Endodermal cell (in vitro differentiated cells): ENCODE measurements at regions not wholly inside any gene's neighbourhood (a gene's known extent, or its start where the extent isn't known, plus 50 kb on each side); places are given as distances from the start of the nearest gene placed in this dataset.

Source experiments
- DNase-seq: peaks from one replicate; pipeline ENCODE4 v3.0.0-alpha.2; 2017
- H3K27ac ChIP-seq: 2 replicates; pipeline ENCODE4 v1.5.1; 2013; ENCODE audit warnings: mild to moderate bottlenecking, low read depth, low read length, moderate library complexity
- H3K27me3 ChIP-seq: 2 replicates; pipeline ENCODE4 v1.6.1; 2013; ENCODE audit warnings: mild to moderate bottlenecking, low read length, moderate library complexity; ENCODE audit not compliant: insufficient read depth, control insufficient read depth, poor library complexity, severe bottlenecking
- H3K36me3 ChIP-seq: 2 replicates; pipeline ENCODE4 v1.7.0; 2013; ENCODE audit warnings: mild to moderate bottlenecking, low read length, moderate library complexity; ENCODE audit not compliant: control insufficient read depth, insufficient read depth
- H3K4me1 ChIP-seq: one replicate; pipeline ENCODE4 v1.7.0; 2013; ENCODE audit warnings: low read length; ENCODE audit not compliant: control insufficient read depth, insufficient read depth
- H3K4me3 ChIP-seq: 2 replicates; pipeline ENCODE4 v1.5.1; 2013; ENCODE audit warnings: mild to moderate bottlenecking, low read length, moderate library complexity
- H3K9ac ChIP-seq: 2 replicates; pipeline ENCODE4 v1.6.1; 2013; ENCODE audit warnings: mild to moderate bottlenecking, low read length, moderate library complexity; ENCODE audit not compliant: poor library complexity, severe bottlenecking; ENCODE audit errors: extremely low read depth
- H3K9me3 ChIP-seq: 2 replicates; pipeline ENCODE4 v1.6.1; 2013; ENCODE audit warnings: mild to moderate bottlenecking, low read length, moderate library complexity; ENCODE audit not compliant: control insufficient read depth
- H3K27ac Mint-ChIP-seq: 2 replicates; pipeline ENCODE4 v1.8.0; 2020; ENCODE audit warnings: mixed read lengths
- H3K27me3 Mint-ChIP-seq: 2 replicates; pipeline ENCODE4 v1.8.0; 2021; ENCODE audit warnings: mild to moderate bottlenecking, mixed read lengths; ENCODE audit not compliant: insufficient read depth
- H3K36me3 Mint-ChIP-seq: 2 replicates; pipeline ENCODE4 v1.8.0; 2020; ENCODE audit warnings: low read depth, mixed read lengths
- H3K4me1 Mint-ChIP-seq: 2 replicates; pipeline ENCODE4 v1.8.0; 2020; ENCODE audit warnings: mixed read lengths
- H3K4me3 Mint-ChIP-seq: 2 replicates; pipeline ENCODE4 v1.8.0; 2020; ENCODE audit warnings: mild to moderate bottlenecking, moderate library complexity, mixed read lengths
- H3K9me3 Mint-ChIP-seq: 2 replicates; pipeline ENCODE4 v1.8.0; 2020; ENCODE audit warnings: mild to moderate bottlenecking, mixed read lengths
- CTCF ChIP-seq: fragments of 200-600 bp; sonication (generic); conservative IDR thresholded peaks from 2 replicates; pipeline ENCODE4 v1.5.0; 2021; ENCODE audit warnings: antibody characterized with exemption, mild to moderate bottlenecking
- WGBS, 2 experiments: methylation state at CpG; one replicate each; pipeline versions ENCODE4 v1.1.5 to v1.1.7; 2013; ENCODE audit warnings: missing lambda C conversion rate in 2 of 2, mixed read lengths in 1 of 2; ENCODE audit not compliant: insufficient coverage in 1 of 2, insufficient read length in 1 of 2; 5-methylcytosine and 5-hydroxymethylcytosine counted together

DNA sequence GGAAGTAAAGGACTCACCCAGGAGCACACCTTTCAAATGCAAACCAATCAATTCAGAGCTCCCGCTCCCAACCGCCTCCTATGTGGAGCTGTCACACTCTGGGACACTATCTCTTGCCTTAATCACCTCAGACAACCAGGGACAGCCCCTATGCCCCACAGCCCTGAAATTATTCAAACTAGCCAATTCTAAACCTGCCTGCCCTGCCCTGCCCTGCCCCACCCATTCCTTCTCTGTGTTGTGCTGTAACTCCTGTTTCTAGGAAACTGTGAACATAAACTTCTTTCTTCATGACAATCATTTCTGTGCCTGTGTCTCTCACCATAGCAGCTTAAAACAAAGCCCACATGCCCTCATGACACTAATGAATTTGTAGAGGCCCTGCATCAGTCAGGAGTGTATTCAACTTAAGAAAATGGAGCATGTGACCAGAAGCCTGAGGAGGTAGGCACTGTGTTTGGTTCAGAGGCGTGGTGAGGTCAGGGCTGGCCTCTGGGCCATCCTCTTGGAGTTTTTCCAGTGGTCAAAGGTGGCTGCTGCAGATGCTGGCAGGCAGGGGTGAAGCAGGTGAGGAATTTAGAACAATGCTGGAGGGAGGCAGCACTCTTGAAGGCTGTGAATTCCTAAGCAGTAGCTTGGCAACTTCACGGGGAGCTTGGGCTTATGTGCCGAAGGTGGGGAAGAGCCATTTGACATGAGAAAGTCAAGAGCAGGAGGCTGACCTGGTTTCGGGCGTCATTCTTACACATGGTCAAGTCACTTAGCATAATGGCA lies 74.5 kb downstream of the RHOU start:
- no peaks in the 10 kb centered on the region for H3K27me3 ChIP-seq
- no peaks in the 10 kb centered on the region for H3K36me3 ChIP-seq
- no peak overlapping the region for H3K9ac ChIP-seq
- Mint-ChIP-seq H3K27me3 (peaks cover 3% of the 10 kb centered on the region), H3K4me1 (peaks cover 46% of the 10 kb centered on the region), H3K36me3 (no peaks in the 10 kb centered on the region), H3K9me3 (no peaks in the 10 kb centered on the region), H3K27ac (peak overlapping the region; percentile 57), H3K4me3 (no peak overlapping the region)
- peaks cover 6% of the 10 kb centered on the region for H3K9me3 ChIP-seq
- 50 to 55% methylated on average over 4 to 7 of the region's 7 CpGs for WGBS, 2 experiments
- peaks cover 4% of the 10 kb centered on the region for H3K4me1 ChIP-seq
- H3K27ac ChIP-seq = no peak overlapping the region
- DNase-seq = peak; percentile 92
- peak; percentile 42 for TF ChIP-seq CTCF
- H3K4me3 ChIP-seq = no peak overlapping the region

DNA sequence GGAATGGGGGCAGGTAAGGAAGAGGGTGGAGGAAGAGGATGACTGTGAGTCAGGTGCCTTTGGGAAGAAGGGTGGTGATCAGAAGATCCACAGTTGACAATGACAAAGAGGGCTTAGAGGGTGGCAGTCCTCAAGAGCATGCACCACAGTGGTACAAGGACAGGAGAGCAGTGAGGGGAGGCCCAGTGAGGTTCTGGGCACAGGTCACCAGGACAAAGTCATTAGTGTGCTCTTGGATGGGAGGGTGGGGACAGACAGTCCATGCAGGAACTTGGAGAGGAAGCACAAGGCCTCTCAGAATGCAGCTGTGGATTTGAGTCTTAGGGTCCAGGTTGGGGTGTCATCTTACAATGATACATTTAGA lies 75.1 kb downstream of the RHOU start:
- no peak overlapping the region for H3K4me3 Mint-ChIP-seq
- DNase-seq = no peak
- H3K27me3 Mint-ChIP-seq = peaks cover 3% of the 10 kb centered on the region
- Histone ChIP-seq H3K4me1 (peaks cover 4% of the 10 kb centered on the region), H3K9me3 (peaks cover 6% of the 10 kb centered on the region), H3K4me3 (no peak overlapping the region), H3K36me3 (no peaks in the 10 kb centered on the region), H3K27ac (no peak overlapping the region), H3K9ac (no peak overlapping the region), H3K27me3 (no peaks in the 10 kb centered on the region)
- no peaks in the 10 kb centered on the region for H3K9me3 Mint-ChIP-seq
- no peaks in the 10 kb centered on the region for H3K36me3 Mint-ChIP-seq
- TF ChIP-seq CTCF = no peak
- H3K4me1 Mint-ChIP-seq = peaks cover 42% of the 10 kb centered on the region
- H3K27ac Mint-ChIP-seq = peak overlapping the region; percentile 57

DNA sequence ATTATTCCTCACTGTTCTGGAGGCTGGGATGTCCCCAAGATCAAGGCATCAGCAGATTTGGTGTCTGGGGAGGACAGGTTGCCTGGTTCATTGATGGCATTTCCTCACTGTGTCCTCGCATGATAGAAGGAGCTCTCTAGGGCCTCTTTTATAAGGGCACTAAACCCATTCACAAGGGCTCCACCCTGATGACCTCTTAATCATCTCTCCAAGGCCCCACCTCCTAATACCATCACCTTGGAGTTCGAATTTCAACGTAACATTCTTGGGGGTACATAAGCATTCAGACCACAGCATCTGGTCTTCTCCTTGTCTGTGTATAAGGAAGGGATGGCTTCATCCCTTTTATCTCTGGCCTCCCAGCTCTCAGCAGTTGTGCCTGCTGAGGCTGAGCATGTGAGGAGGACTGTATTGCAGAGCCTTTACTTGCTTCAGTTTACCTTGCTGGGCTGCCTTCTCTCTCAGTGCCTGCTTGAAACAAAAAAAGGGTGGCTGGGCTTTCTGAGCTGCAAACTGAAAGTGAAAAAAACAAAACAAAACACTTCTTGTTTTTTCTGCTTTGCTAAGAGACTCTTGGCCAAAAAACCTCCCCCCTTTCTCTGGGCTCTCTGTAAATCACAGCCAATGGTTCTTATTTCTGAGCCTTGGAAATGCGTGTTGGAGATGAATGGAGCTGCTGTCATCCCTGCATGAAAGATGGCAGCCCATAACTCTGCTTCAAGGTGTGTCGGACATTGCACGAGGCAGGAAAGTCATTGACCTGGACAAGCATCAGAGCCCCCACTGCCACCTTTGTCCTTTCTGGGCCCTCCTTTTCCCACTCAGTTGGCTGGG lies 75.8 kb downstream of the RHOU start:
- H3K36me3 Mint-ChIP-seq = no peaks in the 10 kb centered on the region
- H3K4me3 ChIP-seq = no peak overlapping the region
- no peak for TF ChIP-seq CTCF
- 90 to 100% methylated on average over 3 to 6 of the region's 6 CpGs for WGBS, 2 experiments
- H3K9ac ChIP-seq = no peak overlapping the region
- H3K27ac Mint-ChIP-seq = no peak overlapping the region
- H3K4me1 ChIP-seq = peaks cover 4% of the 10 kb centered on the region
- H3K4me1 Mint-ChIP-seq = peaks cover 42% of the 10 kb centered on the region
- H3K36me3 ChIP-seq = no peaks in the 10 kb centered on the region
- no peak overlapping the region for H3K4me3 Mint-ChIP-seq
- no peak overlapping the region for H3K27ac ChIP-seq
- H3K9me3 ChIP-seq = peaks cover 6% of the 10 kb centered on the region
- no peaks in the 10 kb centered on the region for H3K27me3 ChIP-seq
- peaks cover 3% of the 10 kb centered on the region for H3K27me3 Mint-ChIP-seq
- H3K9me3 Mint-ChIP-seq = no peaks in the 10 kb centered on the region
- DNase-seq = no peak
